Adrenal gland (tissue), 9 donors: ENCODE measurements at regions not wholly inside any gene's neighbourhood (a gene's known extent, or its start where the extent isn't known, plus 50 kb on each side); places are given as distances from the start of the nearest gene placed in this dataset.

Source experiments
- DNase-seq, 7 donors: peaks; one replicate each; pipeline ENCODE4 v3.0.0-alpha.2; 2019 to 2020
- H3K27ac ChIP-seq, 5 donors: fragments of 200-600 bp; sonication (generic) in 4 of 5; 1 replicate in 3 of 5; 2 replicates in 2 of 5; pipeline versions ENCODE4 v1.5.1 to v1.8.0; 2016 to 2020; ENCODE audit warnings: mild to moderate bottlenecking in 1 of 5
- H3K27me3 ChIP-seq: fragments of 200-600 bp; 2 replicates; pipeline ENCODE4 v1.8.0; 2021
- H3K36me3 ChIP-seq, 2 donors: fragments of 200-600 bp; replicated peaks in 1 of 2; 1 replicate in 1 of 2; 2 replicates in 1 of 2; pipeline versions ENCODE4 v1.5.1 to v1.8.0; 2018 to 2022
- H3K4me1 ChIP-seq, 2 donors: fragments of 200-600 bp; replicated peaks in 1 of 2; 1 replicate in 1 of 2; 2 replicates in 1 of 2; pipeline versions ENCODE4 v1.5.1 to v1.8.0; 2018 to 2021
- H3K4me3 ChIP-seq, 4 donors: fragments of 200-600 bp; sonication (generic) in 3 of 4; one replicate each; pipeline ENCODE4 v1.5.1; 2016 to 2018
- H3K9me3 ChIP-seq, 3 donors: fragments of 200-600 bp; sonication (generic) in 1 of 3; replicated peaks in 1 of 3; 1 replicate in 2 of 3; 2 replicates in 1 of 3; pipeline versions ENCODE4 v1.5.1 to v1.8.0; 2016 to 2021
- CTCF ChIP-seq, 6 experiments: fragments of 450-650 bp in 4 of 6; fragments of 200-600 bp in 2 of 6; sonication (generic) in 1 of 6; IDR thresholded peaks; 1 replicate in 5 of 6; 2 replicates in 1 of 6; pipeline versions ENCODE4 v1.5.1 to v1.8.0; 2016 to 2021; ENCODE audit warnings: antibody characterized with exemption in 6 of 6, mild to moderate bottlenecking in 2 of 6, moderate library complexity in 1 of 6
- POLR2A ChIP-seq, 2 donors: fragments of 450-650 bp; IDR thresholded peaks; one replicate each; pipeline ENCODE4 v1.6.1; 2017; ENCODE audit warnings: antibody characterized with exemption in 2 of 2, mild to moderate bottlenecking in 2 of 2, moderate library complexity in 1 of 2
- WGBS, 4 donors: extraction: QIAGEN DNeasy Blood & Tissue Kit in 2 of 4; methylation state at CpG; one replicate each; pipeline versions ENCODE4 v1.1.5 to v1.1.7; 2013 to 2017; 5-methylcytosine and 5-hydroxymethylcytosine counted together
- intact Hi-C, 2 donors: fragments of 100-400 bp; cut with DNase I; formaldehyde crosslinking; loops; one replicate each; pipeline versions ENCODE4 v1.14.1 to v1.15.0; 2022 to 2023
- donor health status: healthy with polysubstance abuse.
- donor health status: Bipolar disorder and iron deficiency.
- donor health status: DM: yes; HTN: yes; CAD: no.
- donor health status: DM: no; HTN: no; CAD: no.
- donor health status: DM: no; HTN: no; CAD: no.

GRCh38 chr10:29011516-29011915, 277.4 kb upstream of the LYZL1 start:
- Histone ChIP-seq H3K9me3 (no peaks in the 10 kb centered on the region), H3K36me3 (no peaks in the 10 kb centered on the region), H3K27ac (no peak overlapping the region), H3K4me3 (no peak overlapping the region), H3K27me3 (no peaks in the 10 kb centered on the region), H3K4me1 (no peaks in the 10 kb centered on the region)
- intact Hi-C loops = no loop called here
- WGBS, 4 donors = 72 to 81% (median 79%) methylated on average over 4 of the region's 4 CpGs
- TF ChIP-seq POLR2A (IDR thresholded peaks at IDR 0.05) (no peak), CTCF (IDR thresholded peaks at IDR 0.05) (no peak)
- no peak for DNase-seq

GRCh38 chr10:29012926-29013554, 275.8 kb upstream of the LYZL1 start:
- Histone ChIP-seq H3K27me3 (no peaks in the 10 kb centered on the region), H3K4me1 (no peaks in the 10 kb centered on the region), H3K36me3 (no peaks in the 10 kb centered on the region), H3K27ac (no peak overlapping the region), H3K9me3 (no peaks in the 10 kb centered on the region), H3K4me3 (no peak overlapping the region)
- TF ChIP-seq CTCF (IDR thresholded peaks at IDR 0.05) = no peak
- no peak for TF ChIP-seq POLR2A (IDR thresholded peaks at IDR 0.05)
- intact Hi-C loops = no loop called here
- DNase-seq = no peak
- 76 to 83% (median 78%) methylated on average over 9 of the region's 9 CpGs for WGBS, 4 donors

GRCh38 chr10:29021591-29021990, 267.3 kb upstream of the LYZL1 start:
- intact Hi-C loops = no loop called here
- Histone ChIP-seq H3K27me3 (no peaks in the 10 kb centered on the region), H3K36me3 (no peaks in the 10 kb centered on the region), H3K9me3 (no peaks in the 10 kb centered on the region), H3K27ac (no peak overlapping the region), H3K4me1 (no peaks in the 10 kb centered on the region), H3K4me3 (no peak overlapping the region)
- whole genome bisulfite sequencing, 4 donors = 75 to 87% (median 80%) methylated on average over 3 of the region's 3 CpGs
- no peak for DNase-seq
- TF ChIP-seq POLR2A (IDR thresholded peaks at IDR 0.05) (no peak), CTCF (IDR thresholded peaks at IDR 0.05) (no peak)

DNA sequence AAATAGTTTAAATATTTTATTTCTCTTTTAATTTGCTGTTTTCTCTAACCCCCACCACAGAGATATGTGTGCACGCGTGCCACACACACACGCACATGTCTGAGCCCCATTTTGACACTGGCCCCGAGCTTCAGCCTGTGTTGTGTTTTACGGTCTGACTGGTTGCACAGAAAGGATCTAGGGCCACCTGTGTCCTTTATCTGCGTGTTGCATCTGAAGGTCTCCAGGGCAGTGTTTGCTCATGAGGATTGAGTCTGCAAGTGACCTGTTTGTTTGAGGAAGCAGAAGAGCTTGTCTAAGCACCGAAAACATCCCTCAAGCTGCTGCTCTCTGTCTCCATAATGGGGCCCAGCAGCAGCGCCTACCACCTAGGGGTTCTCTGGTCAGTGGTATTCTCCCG, 266.4 kb upstream of the LYZL1 start:
- Histone ChIP-seq H3K36me3 (no peaks in the 10 kb centered on the region), H3K9me3 (no peaks in the 10 kb centered on the region), H3K4me1 (no peaks in the 10 kb centered on the region), H3K27ac (no peak overlapping the region), H3K27me3 (no peaks in the 10 kb centered on the region), H3K4me3 (no peak overlapping the region)
- DNase-seq = peak in 1 of 7 donors; percentile 57
- 77 to 88% (median 84%) methylated on average over 8 to 9 of the region's 9 CpGs for WGBS, 4 donors
- TF ChIP-seq CTCF (IDR thresholded peaks at IDR 0.05) (no peak), POLR2A (IDR thresholded peaks at IDR 0.05) (no peak)
- intact Hi-C loops = no loop called here
